Peyer's patch (tissue), 4 donors: ENCODE measurements at regions not wholly inside any gene's neighbourhood (a gene's known extent, or its start where the extent isn't known, plus 50 kb on each side); places are given as distances from the start of the nearest gene placed in this dataset.

ENCODE experiments used
- DNase-seq, 3 donors: peaks; one replicate each; pipeline ENCODE4 v3.0.0-alpha.2; 2017 to 2019
- H3K27ac ChIP-seq, 4 donors: fragments of 200-600 bp; sonication (generic); one replicate each; pipeline ENCODE4 v1.5.1; 2016 to 2019
- H3K27me3 ChIP-seq, 2 donors: fragments of 200-600 bp; sonication (generic); one replicate each; pipeline ENCODE4 v1.5.1; 2019
- H3K36me3 ChIP-seq, 3 donors: fragments of 200-600 bp; sonication (generic); one replicate each; pipeline ENCODE4 v1.5.1; 2016 to 2019
- H3K4me1 ChIP-seq, 4 donors: fragments of 200-600 bp; sonication (generic); one replicate each; pipeline ENCODE4 v1.5.1; 2016 to 2019
- H3K4me3 ChIP-seq, 4 donors: fragments of 200-600 bp; sonication (generic); 1 replicate in 3 of 4; 2 replicates in 1 of 4; pipeline ENCODE4 v1.5.1; 2016 to 2019; ENCODE audit warnings: mild to moderate bottlenecking in 1 of 4
- H3K9me3 ChIP-seq, 4 donors: fragments of 200-600 bp; sonication (generic); one replicate each; pipeline ENCODE4 v1.5.1; 2016 to 2019; ENCODE audit warnings: mild to moderate bottlenecking in 1 of 4
- CTCF ChIP-seq, 6 experiments: fragments of 450-650 bp in 4 of 6; fragments of 200-600 bp in 2 of 6; sonication (generic) in 1 of 6; IDR thresholded peaks; one replicate each; pipeline ENCODE4 v1.5.1; 2017 to 2019; ENCODE audit warnings: antibody characterized with exemption in 6 of 6, mild to moderate bottlenecking in 3 of 6, moderate library complexity in 1 of 6
- POLR2A ChIP-seq, 2 donors: fragments of 450-650 bp; IDR thresholded peaks; one replicate each; pipeline ENCODE4 v1.5.1; 2017; ENCODE audit warnings: antibody characterized with exemption in 2 of 2, mild to moderate bottlenecking in 2 of 2, moderate library complexity in 2 of 2

GRCh38 chr9:111113712-111114111 lies 75.4 kb upstream of the LPAR1 start:
- H3K4me3 ChIP-seq, result no peak overlapping the region
- no peaks in the 10 kb centered on the region for H3K9me3 ChIP-seq
- no peaks in the 10 kb centered on the region for H3K36me3 ChIP-seq
- H3K4me1 ChIP-seq, result no peaks in the 10 kb centered on the region
- no peak overlapping the region for H3K27ac ChIP-seq
- H3K27me3 ChIP-seq, result no peaks in the 10 kb centered on the region
- DNase-seq, result no peak
- no peak for TF ChIP-seq POLR2A (IDR thresholded peaks at IDR 0.05)
- no peak for TF ChIP-seq CTCF (IDR thresholded peaks at IDR 0.05)

- TF ChIP-seq POLR2A (IDR thresholded peaks at IDR 0.05) (no peak), CTCF (IDR thresholded peaks at IDR 0.05) (no peak)
- Histone ChIP-seq H3K27ac (no peak overlapping the region), H3K4me1 (no peaks in the 10 kb centered on the region), H3K36me3 (no peaks in the 10 kb centered on the region), H3K4me3 (no peak overlapping the region), H3K27me3 (no peaks in the 10 kb centered on the region), H3K9me3 (no peaks in the 10 kb centered on the region)
- DNase-seq, result no peak
These were observed 72.5 kb upstream of the LPAR1 start for GRCh38 chr9:111110805-111111204.

GRCh38 chr9:111108946-111109345 lies 70.7 kb upstream of the LPAR1 start:
- Histone ChIP-seq H3K36me3 (no peaks in the 10 kb centered on the region), H3K27ac (no peak overlapping the region), H3K9me3 (no peaks in the 10 kb centered on the region), H3K27me3 (no peaks in the 10 kb centered on the region), H3K4me3 (no peak overlapping the region), H3K4me1 (no peaks in the 10 kb centered on the region)
- no peak for DNase-seq
- TF ChIP-seq POLR2A (IDR thresholded peaks at IDR 0.05), result no peak
- TF ChIP-seq CTCF (IDR thresholded peaks at IDR 0.05), result no peak

- no peak for DNase-seq
- H3K4me3 ChIP-seq, result no peak overlapping the region
- H3K9me3 ChIP-seq, result no peaks in the 10 kb centered on the region
- no peaks in the 10 kb centered on the region for H3K36me3 ChIP-seq
- TF ChIP-seq POLR2A (IDR thresholded peaks at IDR 0.05), result no peak
- TF ChIP-seq CTCF (IDR thresholded peaks at IDR 0.05), result no peak
- no peaks in the 10 kb centered on the region for H3K27me3 ChIP-seq
- no peaks in the 10 kb centered on the region for H3K4me1 ChIP-seq
- H3K27ac ChIP-seq, result no peak overlapping the region
These were observed 68.9 kb upstream of the LPAR1 start for GRCh38 chr9:111107141-111107540.

GRCh38 chr9:111106202-111106601 lies 67.9 kb upstream of the LPAR1 start:
- DNase-seq, result no peak
- Histone ChIP-seq H3K4me1 (no peaks in the 10 kb centered on the region), H3K9me3 (no peaks in the 10 kb centered on the region), H3K4me3 (no peak overlapping the region), H3K27ac (no peak overlapping the region), H3K36me3 (no peaks in the 10 kb centered on the region), H3K27me3 (no peaks in the 10 kb centered on the region)
- TF ChIP-seq CTCF (IDR thresholded peaks at IDR 0.05), result no peak
- no peak for TF ChIP-seq POLR2A (IDR thresholded peaks at IDR 0.05)

GRCh38 chr9:111102793-111103464 lies 64.7 kb upstream of the LPAR1 start:
- TF ChIP-seq CTCF (IDR thresholded peaks at IDR 0.05) (no peak), POLR2A (IDR thresholded peaks at IDR 0.05) (no peak)
- H3K4me1 ChIP-seq, result no peaks in the 10 kb centered on the region
- H3K27ac ChIP-seq, result no peak overlapping the region
- H3K36me3 ChIP-seq, result no peaks in the 10 kb centered on the region
- H3K9me3 ChIP-seq, result no peaks in the 10 kb centered on the region
- H3K4me3 ChIP-seq, result no peak overlapping the region
- no peak for DNase-seq
- no peaks in the 10 kb centered on the region for H3K27me3 ChIP-seq
